ENCODE measurements at regions not wholly inside any gene's neighbourhood (a gene's known extent, or its start where the extent isn't known, plus 50 kb on each side); places are given as distances from the start of the nearest gene placed in this dataset.

DNA sequence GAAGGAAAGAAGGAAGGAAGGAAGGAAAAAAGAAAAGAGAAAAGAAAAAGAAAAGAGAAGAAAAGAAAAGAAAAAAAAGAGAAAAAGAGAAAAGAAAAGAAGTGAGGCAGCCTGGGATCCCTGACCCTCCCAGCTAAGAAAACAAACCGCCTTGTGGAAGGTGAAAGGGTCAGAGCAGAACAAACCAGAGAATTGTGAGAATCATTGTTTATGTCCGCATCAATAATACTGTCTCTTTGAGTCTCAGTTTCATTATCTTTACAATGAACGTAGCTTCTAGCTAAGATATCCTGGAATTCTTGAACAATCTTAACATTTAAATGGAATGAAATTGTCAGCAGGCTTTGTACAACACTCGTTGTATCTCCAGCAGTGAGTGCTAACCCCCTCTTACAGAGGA is 66.4 kb upstream of the SERP2 start (continued):
- TF ChIP-seq, protein P1, sequence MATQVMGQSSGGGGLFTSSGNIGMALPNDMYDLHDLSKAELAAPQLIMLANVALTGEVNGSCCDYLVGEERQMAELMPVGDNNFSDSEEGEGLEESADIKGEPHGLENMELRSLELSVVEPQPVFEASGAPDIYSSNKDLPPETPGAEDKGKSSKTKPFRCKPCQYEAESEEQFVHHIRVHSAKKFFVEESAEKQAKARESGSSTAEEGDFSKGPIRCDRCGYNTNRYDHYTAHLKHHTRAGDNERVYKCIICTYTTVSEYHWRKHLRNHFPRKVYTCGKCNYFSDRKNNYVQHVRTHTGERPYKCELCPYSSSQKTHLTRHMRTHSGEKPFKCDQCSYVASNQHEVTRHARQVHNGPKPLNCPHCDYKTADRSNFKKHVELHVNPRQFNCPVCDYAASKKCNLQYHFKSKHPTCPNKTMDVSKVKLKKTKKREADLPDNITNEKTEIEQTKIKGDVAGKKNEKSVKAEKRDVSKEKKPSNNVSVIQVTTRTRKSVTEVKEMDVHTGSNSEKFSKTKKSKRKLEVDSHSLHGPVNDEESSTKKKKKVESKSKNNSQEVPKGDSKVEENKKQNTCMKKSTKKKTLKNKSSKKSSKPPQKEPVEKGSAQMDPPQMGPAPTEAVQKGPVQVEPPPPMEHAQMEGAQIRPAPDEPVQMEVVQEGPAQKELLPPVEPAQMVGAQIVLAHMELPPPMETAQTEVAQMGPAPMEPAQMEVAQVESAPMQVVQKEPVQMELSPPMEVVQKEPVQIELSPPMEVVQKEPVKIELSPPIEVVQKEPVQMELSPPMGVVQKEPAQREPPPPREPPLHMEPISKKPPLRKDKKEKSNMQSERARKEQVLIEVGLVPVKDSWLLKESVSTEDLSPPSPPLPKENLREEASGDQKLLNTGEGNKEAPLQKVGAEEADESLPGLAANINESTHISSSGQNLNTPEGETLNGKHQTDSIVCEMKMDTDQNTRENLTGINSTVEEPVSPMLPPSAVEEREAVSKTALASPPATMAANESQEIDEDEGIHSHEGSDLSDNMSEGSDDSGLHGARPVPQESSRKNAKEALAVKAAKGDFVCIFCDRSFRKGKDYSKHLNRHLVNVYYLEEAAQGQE (IDR thresholded peaks at IDR 0.05; ENCODE audit: unreplicated experiment) = no peak
- no peak for TF ChIP-seq EZH2 (IDR thresholded peaks at IDR 0.05; ENCODE audit: low read depth, unreplicated experiment)
- TF ChIP-seq ZNF331 (CRISPR knock-in tag; IDR thresholded peaks at IDR 0.05; ENCODE audit: low read depth) = no peak
- TF ChIP-seq POLR2AphosphoS5 (IDR thresholded peaks at IDR 0.05; ENCODE audit: low read depth) = no peak
- no peak for TF ChIP-seq CREB1 (CRISPR knock-in tag; IDR thresholded peaks at IDR 0.05; ENCODE audit: low read depth)
- no peak for TF ChIP-seq JUNB (IDR thresholded peaks at IDR 0.05; ENCODE audit: unreplicated experiment)
- no peak for TF ChIP-seq EZH2phosphoT487 (IDR thresholded peaks at IDR 0.05; ENCODE audit: unreplicated experiment)

- Histone ChIP-seq H2AFZ (no peak overlapping the region), H3K36me3 (ENCODE audit: insufficient read depth) (no peaks in the 10 kb centered on the region), H3K27ac (ENCODE audit: low read depth) (no peak overlapping the region), H3K4me3 (no peak overlapping the region), H3F3A (replicated peaks; ENCODE audit: low read depth) (0 out of 2 replicates have a peak, but pooled peaks cover 11% of the 10 kb centered on the region), H3K4me2 (no peak overlapping the region), H3K27me3 (ENCODE audit: insufficient read depth) (peaks cover 36% of the 10 kb centered on the region), H3K9me2 (ENCODE audit: insufficient read depth) (peaks cover 6% of the 10 kb centered on the region; the same call in 1 of the 2 replicates), H3K79me2 (replicated peaks; ENCODE audit: insufficient read depth) (no peaks in the 10 kb centered on the region), H3K4me1 (ENCODE audit: insufficient read depth) (peaks cover 34% of the 10 kb centered on the region), H4K20me1 (replicated peaks; ENCODE audit: insufficient read depth) (no peaks in the 10 kb centered on the region)
- Mint-ChIP-seq H3K36me3 (ENCODE audit: low read depth) (no peaks in the 10 kb centered on the region), H3K27me3 (ENCODE audit: insufficient read depth, low read depth, poor library complexity) (peaks cover 21% of the 10 kb centered on the region), H3K4me3 (no peak overlapping the region), H3K9me3 (no peaks in the 10 kb centered on the region), H3K27ac (no peak overlapping the region), H3K4me1 (peaks cover 35% of the 10 kb centered on the region)
- no peak for DNase-seq (ENCODE audit: low spot score)
- no peak for ATAC-seq
- TF ChIP-seq, protein P1 (IDR thresholded peaks at IDR 0.05; ENCODE audit: unreplicated experiment) = no peak
- TF ChIP-seq NANOG (IDR thresholded peaks at IDR 0.05; ENCODE audit: borderline replicate concordance) (no peak), EZH2 (IDR thresholded peaks at IDR 0.05; ENCODE audit: low read depth, unreplicated experiment) (no peak), CTCF (conservative IDR thresholded peaks at IDR 0.05; ENCODE audit: low read depth in 2 of 2) (no peak), JUNB (IDR thresholded peaks at IDR 0.05; ENCODE audit: unreplicated experiment) (no peak), STAT1 (IDR thresholded peaks at IDR 0.05; ENCODE audit: unreplicated experiment) (no peak)
- TF ChIP-seq, protein P2, sequence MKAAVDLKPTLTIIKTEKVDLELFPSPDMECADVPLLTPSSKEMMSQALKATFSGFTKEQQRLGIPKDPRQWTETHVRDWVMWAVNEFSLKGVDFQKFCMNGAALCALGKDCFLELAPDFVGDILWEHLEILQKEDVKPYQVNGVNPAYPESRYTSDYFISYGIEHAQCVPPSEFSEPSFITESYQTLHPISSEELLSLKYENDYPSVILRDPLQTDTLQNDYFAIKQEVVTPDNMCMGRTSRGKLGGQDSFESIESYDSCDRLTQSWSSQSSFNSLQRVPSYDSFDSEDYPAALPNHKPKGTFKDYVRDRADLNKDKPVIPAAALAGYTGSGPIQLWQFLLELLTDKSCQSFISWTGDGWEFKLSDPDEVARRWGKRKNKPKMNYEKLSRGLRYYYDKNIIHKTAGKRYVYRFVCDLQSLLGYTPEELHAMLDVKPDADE (IDR thresholded peaks at IDR 0.05) = no peak
Measured at GRCh38 chr13:44307844-44308243, 65.8 kb upstream of the SERP2 start.
